Prostate gland (tissue), 2 donors: ENCODE measurements at regions not wholly inside any gene's neighbourhood (a gene's known extent, or its start where the extent isn't known, plus 50 kb on each side); places are given as distances from the start of the nearest gene placed in this dataset.

Experiments used
- DNase-seq: peaks from one replicate; pipeline ENCODE4 v3.0.0-alpha.2; 2019; ENCODE audit warnings: low spot score
- H3K27ac ChIP-seq, 2 donors: fragments of 200-600 bp; sonication (generic); 2 replicates each; pipeline ENCODE4 v1.5.1; 2017 to 2019
- H3K27me3 ChIP-seq: fragments of 200-600 bp; sonication (generic); replicated peaks from 2 replicates; pipeline ENCODE4 v1.5.1; 2019; ENCODE audit not compliant: insufficient read depth
- H3K36me3 ChIP-seq, 2 donors: fragments of 200-600 bp; sonication (generic); 1 replicate in 1 of 2; 2 replicates in 1 of 2; pipeline versions ENCODE4 v1.5.1 to v1.8.1; 2017 to 2019
- H3K4me1 ChIP-seq: fragments of 200-600 bp; sonication (generic); replicated peaks from 2 replicates; pipeline ENCODE4 v1.5.1; 2019
- H3K4me3 ChIP-seq, 2 donors: fragments of 200-600 bp; sonication (generic); 2 replicates each; pipeline ENCODE4 v1.5.1; 2017 to 2019
- H3K9me3 ChIP-seq: fragments of 200-600 bp; sonication (generic); 2 replicates; pipeline ENCODE4 v1.5.1; 2017
- POLR2A ChIP-seq: fragments of 450-650 bp; IDR thresholded peaks from one replicate; pipeline ENCODE4 v1.6.1; 2016; ENCODE audit warnings: antibody characterized with exemption, mild to moderate bottlenecking
- POLR2AphosphoS5 ChIP-seq: sonication (generic); formaldehyde crosslinking; IDR thresholded peaks from one replicate; pipeline ENCODE4 v1.6.1; 2017; ENCODE audit warnings: antibody characterized with exemption
- WGBS: methylation state at CpG from one replicate; pipeline ENCODE4 v1.1.5; 2018; 5-methylcytosine and 5-hydroxymethylcytosine counted together
- intact Hi-C: fragments of 100-400 bp; cut with DNase I; formaldehyde crosslinking; loops from one replicate; pipeline ENCODE4 v1.14.2; 2022
- TF ChIP-seq, protein P1 (sequence below), 4 experiments: fragments of 200-600 bp in 2 of 4; fragments of 450-650 bp in 2 of 4; sonication (generic) in 2 of 4; IDR thresholded peaks; 1 replicate in 3 of 4; 2 replicates in 1 of 4; pipeline ENCODE4 v1.5.1; 2016 to 2019; ENCODE audit warnings: antibody characterized with exemption in 4 of 4, mild to moderate bottlenecking in 2 of 4, moderate library complexity in 2 of 4

DNA sequence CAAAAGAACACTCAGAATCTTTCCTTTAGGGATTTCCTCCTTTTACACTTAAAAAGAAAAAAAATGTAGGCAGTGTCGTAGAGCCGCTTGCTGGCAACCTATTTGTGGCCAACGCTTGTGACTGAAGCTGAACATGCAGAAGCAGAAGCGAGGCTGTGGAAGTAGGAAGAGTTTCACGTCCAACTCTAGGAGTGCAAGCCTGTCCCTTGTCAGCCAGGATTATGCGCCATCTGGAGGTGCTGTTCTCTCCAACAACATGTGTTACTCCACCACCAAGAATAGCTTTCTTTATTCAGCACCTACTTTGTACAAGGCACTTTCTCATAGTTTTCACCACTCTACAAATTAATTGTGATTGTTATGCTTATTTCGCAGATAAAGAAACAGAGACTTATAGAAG is 223.2 kb upstream of the LMCD1 start:
- Histone ChIP-seq H3K27ac (no peak overlapping the region), H3K9me3 (no peaks in the 10 kb centered on the region), H3K4me3 (no peak overlapping the region), H3K4me1 (no peaks in the 10 kb centered on the region), H3K27me3 (no peaks in the 10 kb centered on the region), H3K36me3 (no peaks in the 10 kb centered on the region)
- intact Hi-C loops: no loop called here
- no peak for DNase-seq
- TF ChIP-seq, protein P1, sequence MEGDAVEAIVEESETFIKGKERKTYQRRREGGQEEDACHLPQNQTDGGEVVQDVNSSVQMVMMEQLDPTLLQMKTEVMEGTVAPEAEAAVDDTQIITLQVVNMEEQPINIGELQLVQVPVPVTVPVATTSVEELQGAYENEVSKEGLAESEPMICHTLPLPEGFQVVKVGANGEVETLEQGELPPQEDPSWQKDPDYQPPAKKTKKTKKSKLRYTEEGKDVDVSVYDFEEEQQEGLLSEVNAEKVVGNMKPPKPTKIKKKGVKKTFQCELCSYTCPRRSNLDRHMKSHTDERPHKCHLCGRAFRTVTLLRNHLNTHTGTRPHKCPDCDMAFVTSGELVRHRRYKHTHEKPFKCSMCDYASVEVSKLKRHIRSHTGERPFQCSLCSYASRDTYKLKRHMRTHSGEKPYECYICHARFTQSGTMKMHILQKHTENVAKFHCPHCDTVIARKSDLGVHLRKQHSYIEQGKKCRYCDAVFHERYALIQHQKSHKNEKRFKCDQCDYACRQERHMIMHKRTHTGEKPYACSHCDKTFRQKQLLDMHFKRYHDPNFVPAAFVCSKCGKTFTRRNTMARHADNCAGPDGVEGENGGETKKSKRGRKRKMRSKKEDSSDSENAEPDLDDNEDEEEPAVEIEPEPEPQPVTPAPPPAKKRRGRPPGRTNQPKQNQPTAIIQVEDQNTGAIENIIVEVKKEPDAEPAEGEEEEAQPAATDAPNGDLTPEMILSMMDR (IDR thresholded peaks at IDR 0.05): no peak
- no peak for TF ChIP-seq POLR2A
- no peak for TF ChIP-seq POLR2AphosphoS5
- WGBS: 89% methylated on average over 7 of the region's 7 CpGs

DNA sequence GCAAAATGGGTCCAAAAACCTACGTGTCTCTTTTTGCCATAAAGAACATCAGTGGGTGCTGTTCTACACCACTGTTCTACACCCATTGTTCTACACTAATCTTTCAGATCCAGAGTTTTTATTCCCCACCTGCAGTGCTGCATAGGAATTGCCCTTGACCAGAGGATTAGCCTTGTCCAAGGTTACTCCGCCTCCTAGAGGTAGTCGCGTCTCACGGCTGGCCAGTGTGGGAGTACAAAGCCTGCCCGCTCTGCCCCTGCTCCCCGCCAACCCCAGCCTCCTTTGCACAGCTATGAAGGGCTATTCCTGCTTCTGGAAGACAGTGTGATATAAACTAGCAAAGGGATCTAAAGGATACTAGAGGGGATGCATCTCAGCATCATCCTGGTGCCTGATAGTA is 222.1 kb upstream of the LMCD1 start:
- TF ChIP-seq POLR2A: no peak
- TF ChIP-seq, protein P1 (IDR thresholded peaks at IDR 0.05): no peak
- no peak for TF ChIP-seq POLR2AphosphoS5
- Histone ChIP-seq H3K4me1 (no peaks in the 10 kb centered on the region), H3K36me3 (no peaks in the 10 kb centered on the region), H3K9me3 (no peaks in the 10 kb centered on the region), H3K27me3 (no peaks in the 10 kb centered on the region), H3K4me3 (no peak overlapping the region), H3K27ac (no peak overlapping the region)
- intact Hi-C loops: no loop called here
- WGBS: 91% methylated on average over 7 of the region's 7 CpGs
- DNase-seq: no peak

DNA sequence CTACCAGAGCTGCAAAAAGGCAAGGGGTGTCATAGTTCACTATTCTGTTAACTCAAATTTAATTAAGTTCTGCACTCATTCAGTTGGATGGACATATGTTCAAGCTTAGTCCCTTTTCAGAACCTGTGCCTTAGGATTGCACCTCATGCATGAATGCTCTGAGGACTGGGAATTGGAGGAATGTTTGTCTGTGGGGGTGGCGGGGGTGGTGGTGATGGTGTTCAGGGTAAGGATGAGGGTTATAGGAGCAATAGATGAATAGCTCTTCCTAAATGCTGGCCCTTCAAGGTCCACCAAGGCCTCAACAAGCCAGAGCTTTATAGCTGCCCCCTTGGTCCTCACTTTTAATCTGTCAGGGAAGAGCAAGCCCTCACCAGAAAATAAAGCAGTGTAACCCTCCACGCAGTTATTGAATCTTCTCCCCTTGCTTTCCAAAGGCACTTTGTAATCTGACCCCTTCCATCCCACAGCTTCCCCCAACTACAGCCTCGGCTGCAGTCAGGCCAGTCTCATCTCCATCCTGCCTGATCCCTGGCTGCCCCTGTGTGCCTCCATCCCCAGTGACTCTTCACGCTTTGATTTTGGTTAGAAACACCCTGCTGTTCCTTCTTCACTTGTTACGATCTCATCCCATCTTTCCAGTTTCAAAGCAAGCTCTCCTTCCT is 221.6 kb upstream of the LMCD1 start:
- Histone ChIP-seq H3K27me3 (no peaks in the 10 kb centered on the region), H3K9me3 (no peaks in the 10 kb centered on the region), H3K27ac (no peak overlapping the region), H3K4me3 (no peak overlapping the region), H3K4me1 (no peaks in the 10 kb centered on the region), H3K36me3 (no peaks in the 10 kb centered on the region)
- WGBS: 54% methylated on average over 5 of the region's 5 CpGs
- no peak for DNase-seq
- intact Hi-C loops: no loop called here
- TF ChIP-seq POLR2A (no peak), POLR2AphosphoS5 (no peak)
- TF ChIP-seq, protein P1 (IDR thresholded peaks at IDR 0.05): no peak

DNA sequence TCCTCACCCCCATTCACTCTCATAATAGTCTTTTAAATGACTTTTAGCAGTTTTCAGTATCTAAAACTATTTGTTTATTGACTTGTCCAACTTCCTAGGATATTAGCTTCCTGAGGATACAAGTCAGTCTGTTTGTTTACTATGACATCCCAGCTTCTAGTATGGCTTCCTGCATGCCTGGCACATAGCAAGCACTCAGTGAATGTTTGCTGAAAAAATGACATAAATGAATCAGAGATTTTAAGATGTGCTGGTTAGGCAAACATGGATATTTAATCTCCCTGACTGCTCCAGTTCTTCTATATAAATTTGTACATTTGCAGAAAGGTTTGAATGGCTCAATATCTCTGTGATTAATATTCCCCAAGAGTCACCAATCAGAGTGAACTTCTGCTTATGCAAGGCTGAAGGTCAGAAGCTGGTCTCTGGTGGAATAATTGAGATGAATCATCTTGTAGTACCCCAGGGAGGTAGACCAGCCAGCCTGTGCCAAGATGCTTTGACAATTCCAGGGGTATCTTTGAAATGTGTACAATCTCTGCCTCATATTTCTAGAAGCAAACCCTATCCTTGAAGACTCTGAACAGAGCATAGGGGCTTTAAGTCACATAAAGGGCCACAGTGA is 219.0 kb upstream of the LMCD1 start:
- no peaks in the 10 kb centered on the region for H3K9me3 ChIP-seq
- DNase-seq: no peak
- no peaks in the 10 kb centered on the region for H3K4me1 ChIP-seq
- TF ChIP-seq POLR2A (no peak), POLR2AphosphoS5 (peak; percentile 49)
- H3K27me3 ChIP-seq: no peaks in the 10 kb centered on the region
- H3K4me3 ChIP-seq: no peak overlapping the region
- no peak overlapping the region for H3K27ac ChIP-seq
- no peaks in the 10 kb centered on the region for H3K36me3 ChIP-seq
- intact Hi-C loops: no loop called here

DNA sequence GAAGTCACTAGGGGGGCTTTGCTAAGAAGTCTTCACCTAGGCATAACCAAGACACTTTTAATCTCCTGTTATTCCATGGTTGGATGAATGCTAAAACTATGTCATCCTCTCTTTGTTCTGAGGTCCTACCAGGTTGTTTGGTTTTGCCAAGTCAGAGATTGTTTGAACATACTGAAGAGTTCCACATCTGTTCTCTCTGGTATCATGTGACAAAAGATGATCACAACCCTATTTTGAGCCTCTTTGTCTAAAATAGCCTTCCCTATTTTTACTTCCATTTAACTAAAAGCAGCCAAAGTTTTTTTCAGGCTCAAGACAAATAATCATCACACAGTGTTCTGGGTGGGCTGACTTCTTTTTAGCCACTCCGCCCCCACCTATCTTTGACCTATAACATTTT is 218.4 kb upstream of the LMCD1 start:
- no peaks in the 10 kb centered on the region for H3K4me1 ChIP-seq
- H3K27me3 ChIP-seq: no peaks in the 10 kb centered on the region
- H3K27ac ChIP-seq: no peak overlapping the region
- H3K9me3 ChIP-seq: no peaks in the 10 kb centered on the region
- intact Hi-C loops: no loop called here
- no peaks in the 10 kb centered on the region for H3K36me3 ChIP-seq
- H3K4me3 ChIP-seq: no peak overlapping the region
- DNase-seq: no peak
- no peak for TF ChIP-seq POLR2A
- TF ChIP-seq, protein P1 (IDR thresholded peaks at IDR 0.05): no peak
- TF ChIP-seq POLR2AphosphoS5: no peak
- WGBS: 97% methylated on average over 1 of the region's 1 CpG
